ENCODE measurements at regions not wholly inside any gene's neighbourhood (a gene's known extent, or its start where the extent isn't known, plus 50 kb on each side); places are given as distances from the start of the nearest gene placed in this dataset.
A peak's percentile ranks its signal among the peaks of the same experiment; 100 is the strongest.

DNA sequence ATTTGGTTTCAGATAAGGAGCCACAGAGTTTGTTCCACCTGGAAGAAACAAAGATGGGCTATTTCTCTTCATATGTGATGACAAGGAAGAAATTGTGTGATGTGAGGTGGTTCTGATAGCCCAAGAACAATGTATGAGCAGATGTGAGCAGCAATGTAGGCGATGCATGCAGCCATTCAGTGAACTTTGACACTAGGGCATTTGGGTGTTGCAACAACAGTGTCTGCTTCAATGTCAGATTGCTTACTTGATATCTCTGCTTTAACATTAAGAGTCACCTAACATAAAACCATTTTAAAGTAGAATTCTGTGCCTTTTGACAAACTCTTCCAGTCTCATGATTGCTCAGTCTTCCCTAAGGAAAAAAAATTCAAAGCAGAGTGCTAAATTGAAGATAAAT lies 865.4 kb downstream of the SLITRK6 start:
- TF ChIP-seq, protein P1, sequence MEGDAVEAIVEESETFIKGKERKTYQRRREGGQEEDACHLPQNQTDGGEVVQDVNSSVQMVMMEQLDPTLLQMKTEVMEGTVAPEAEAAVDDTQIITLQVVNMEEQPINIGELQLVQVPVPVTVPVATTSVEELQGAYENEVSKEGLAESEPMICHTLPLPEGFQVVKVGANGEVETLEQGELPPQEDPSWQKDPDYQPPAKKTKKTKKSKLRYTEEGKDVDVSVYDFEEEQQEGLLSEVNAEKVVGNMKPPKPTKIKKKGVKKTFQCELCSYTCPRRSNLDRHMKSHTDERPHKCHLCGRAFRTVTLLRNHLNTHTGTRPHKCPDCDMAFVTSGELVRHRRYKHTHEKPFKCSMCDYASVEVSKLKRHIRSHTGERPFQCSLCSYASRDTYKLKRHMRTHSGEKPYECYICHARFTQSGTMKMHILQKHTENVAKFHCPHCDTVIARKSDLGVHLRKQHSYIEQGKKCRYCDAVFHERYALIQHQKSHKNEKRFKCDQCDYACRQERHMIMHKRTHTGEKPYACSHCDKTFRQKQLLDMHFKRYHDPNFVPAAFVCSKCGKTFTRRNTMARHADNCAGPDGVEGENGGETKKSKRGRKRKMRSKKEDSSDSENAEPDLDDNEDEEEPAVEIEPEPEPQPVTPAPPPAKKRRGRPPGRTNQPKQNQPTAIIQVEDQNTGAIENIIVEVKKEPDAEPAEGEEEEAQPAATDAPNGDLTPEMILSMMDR (IDR thresholded peaks at IDR 0.05; ENCODE audit: insufficient read depth, missing control alignments), result no peak
- FAIRE-seq (no peak), DNase-seq (ENCODE audit: insufficient read length, low spot score) (no peak)

DNA sequence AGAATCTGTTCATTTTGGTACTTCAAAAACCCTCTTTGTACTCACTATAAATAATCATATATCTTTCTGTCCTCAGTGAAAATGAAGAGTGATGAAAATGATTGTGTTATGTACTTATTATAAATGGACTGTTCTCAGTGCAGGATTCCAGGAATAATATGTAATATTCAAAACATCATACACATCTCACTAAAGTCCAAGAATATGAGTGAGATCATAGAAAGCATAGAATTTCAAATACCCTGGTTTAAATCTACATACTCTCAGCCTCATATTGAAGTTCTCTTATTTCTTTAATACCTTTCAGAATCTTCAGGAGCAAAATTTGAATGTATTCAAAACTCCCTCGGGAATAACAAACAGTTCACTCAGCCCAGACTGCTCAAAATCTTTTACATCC lies 868.0 kb downstream of the SLITRK6 start:
- TF ChIP-seq, protein P1 (IDR thresholded peaks at IDR 0.05; ENCODE audit: insufficient read depth, missing control alignments), result no peak
- no peak for FAIRE-seq
- no peak for DNase-seq (ENCODE audit: insufficient read length, low spot score)

DNA sequence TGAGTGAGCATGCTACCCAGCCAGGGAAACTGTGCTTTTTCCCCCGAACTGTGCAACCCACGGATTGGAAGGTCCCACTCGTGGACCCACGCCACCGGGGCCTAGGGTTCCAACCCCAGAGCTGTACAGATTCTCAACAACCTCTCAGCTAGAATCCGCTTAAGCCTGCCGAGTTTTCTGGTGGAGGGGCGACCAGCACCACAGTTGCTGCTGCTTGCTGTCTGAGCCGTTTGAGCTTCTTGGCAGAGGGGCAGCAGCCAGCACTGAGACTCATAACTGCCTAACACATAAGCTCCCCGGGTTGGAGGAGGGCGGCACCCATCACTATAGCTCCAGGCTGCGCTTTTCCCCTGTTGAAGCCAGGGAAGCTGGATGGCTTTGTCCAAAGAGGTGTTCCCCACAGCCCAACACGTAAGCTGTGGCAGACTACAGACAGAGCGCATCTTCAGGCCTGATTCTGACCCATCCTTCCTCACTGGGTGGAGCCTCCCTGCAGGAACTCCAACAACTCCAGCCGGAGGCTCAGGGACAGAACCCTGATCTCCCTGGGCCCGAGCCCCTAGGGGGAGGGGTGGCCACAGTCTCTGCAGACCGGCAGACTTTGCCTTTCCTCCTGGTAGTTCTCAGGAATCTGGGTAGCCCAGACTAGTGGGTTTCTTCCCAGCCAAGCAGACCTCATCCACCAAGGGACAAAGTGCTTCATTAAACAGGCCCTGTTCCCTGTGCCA lies 871.6 kb downstream of the SLITRK6 start:
- DNase-seq (ENCODE audit: insufficient read length, low spot score) (no peak), FAIRE-seq (no peak)
- TF ChIP-seq, protein P1 (IDR thresholded peaks at IDR 0.05; ENCODE audit: insufficient read depth, missing control alignments), result no peak

DNA sequence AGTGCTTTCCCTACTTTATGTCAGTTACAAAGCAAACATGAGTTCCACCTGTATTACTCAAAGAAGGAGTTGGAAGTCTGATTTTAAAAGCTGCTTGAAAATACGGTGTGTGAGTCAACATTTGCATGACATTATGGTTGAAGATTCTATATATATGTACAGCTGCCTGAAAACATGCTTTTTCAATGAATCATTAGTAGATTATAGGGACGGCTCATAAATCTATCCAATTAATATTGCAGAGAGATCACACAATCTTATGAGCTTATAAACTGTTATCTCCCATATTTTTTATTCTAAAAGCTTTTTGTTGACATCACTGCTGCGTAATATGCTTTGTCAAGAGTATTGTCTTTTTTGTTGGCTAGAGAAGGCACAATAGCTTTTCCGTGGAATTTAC lies 873.8 kb downstream of the SLITRK6 start:
- FAIRE-seq, result no peak
- TF ChIP-seq, protein P1 (IDR thresholded peaks at IDR 0.05; ENCODE audit: insufficient read depth, missing control alignments), result no peak
- no peak for DNase-seq (ENCODE audit: insufficient read length, low spot score)

DNA sequence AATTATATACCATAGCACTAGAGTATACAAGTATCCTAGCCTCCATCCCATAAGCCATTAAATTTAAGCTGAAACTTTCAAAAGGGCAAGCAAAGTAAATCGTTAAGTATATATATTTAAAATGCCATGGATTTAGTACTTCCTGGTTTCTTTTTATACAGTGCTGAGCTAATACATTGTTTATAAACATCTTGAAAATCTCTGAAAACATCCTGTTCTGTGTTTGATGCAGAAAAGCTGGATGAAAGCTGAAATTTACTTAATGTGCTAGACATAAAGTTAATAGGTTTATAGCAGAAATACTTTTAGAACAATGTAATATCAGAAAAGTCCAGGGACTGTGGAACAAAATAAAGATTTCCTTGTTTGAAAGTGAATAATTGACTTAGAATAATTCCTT lies 875.4 kb downstream of the SLITRK6 start:
- no peak for FAIRE-seq
- TF ChIP-seq, protein P1 (IDR thresholded peaks at IDR 0.05; ENCODE audit: insufficient read depth, missing control alignments), result no peak

GRCh38 chr13:84917252-84917878 lies 881.9 kb downstream of the SLITRK6 start:
- no peak for DNase-seq (ENCODE audit: insufficient read length, low spot score)
- TF ChIP-seq, protein P1 (IDR thresholded peaks at IDR 0.05; ENCODE audit: insufficient read depth, missing control alignments), result peak; percentile 66
- peak; percentile 79 for FAIRE-seq

More for the DNA sequence above, 875.4 kb downstream of the SLITRK6 start:
- no peak for DNase-seq (ENCODE audit: insufficient read length, low spot score)

GRCh38 chr13:84912720-84913119 lies 886.5 kb downstream of the SLITRK6 start:
- DNase-seq (ENCODE audit: insufficient read length, low spot score) (no peak), FAIRE-seq (no peak)

More at GRCh38 chr13:84912720-84913119, 886.5 kb downstream of the SLITRK6 start:
- TF ChIP-seq, protein P1 (IDR thresholded peaks at IDR 0.05; ENCODE audit: insufficient read depth, missing control alignments), result no peak
